Non-pigmented ciliary epithelial cell (primary cell): ENCODE measurements at regions not wholly inside any gene's neighbourhood (a gene's known extent, or its start where the extent isn't known, plus 50 kb on each side); places are given as distances from the start of the nearest gene placed in this dataset.
A peak's percentile ranks its signal among the peaks of the same experiment; 100 is the strongest.

Source experiments
- DNase-seq: peaks from one replicate; pipeline ENCODE4 v3.0.0-alpha.2; 2010; ENCODE audit warnings: low read depth

DNA sequence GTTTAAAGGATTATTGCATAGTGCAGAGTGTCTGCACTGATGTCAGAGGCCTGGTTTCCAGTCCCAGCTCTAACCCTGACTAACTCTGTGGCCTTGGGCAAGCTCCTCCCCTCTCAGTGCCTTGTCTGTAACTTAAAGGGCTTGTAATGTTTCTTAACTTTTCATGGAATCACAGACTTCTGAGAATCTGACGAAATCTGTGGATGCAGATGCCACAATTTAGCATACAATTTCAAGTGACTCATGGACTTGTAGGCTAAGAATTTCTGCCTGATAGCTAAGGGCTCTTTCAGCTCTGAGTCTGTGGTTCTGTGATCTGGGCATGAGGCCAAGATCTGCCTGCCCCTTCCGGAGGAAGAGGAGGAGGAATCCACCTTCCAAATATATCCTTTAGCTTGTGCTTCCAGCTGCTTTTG, 236.9 kb downstream of the AR start:
- peak; percentile 89 for DNase-seq

DNA sequence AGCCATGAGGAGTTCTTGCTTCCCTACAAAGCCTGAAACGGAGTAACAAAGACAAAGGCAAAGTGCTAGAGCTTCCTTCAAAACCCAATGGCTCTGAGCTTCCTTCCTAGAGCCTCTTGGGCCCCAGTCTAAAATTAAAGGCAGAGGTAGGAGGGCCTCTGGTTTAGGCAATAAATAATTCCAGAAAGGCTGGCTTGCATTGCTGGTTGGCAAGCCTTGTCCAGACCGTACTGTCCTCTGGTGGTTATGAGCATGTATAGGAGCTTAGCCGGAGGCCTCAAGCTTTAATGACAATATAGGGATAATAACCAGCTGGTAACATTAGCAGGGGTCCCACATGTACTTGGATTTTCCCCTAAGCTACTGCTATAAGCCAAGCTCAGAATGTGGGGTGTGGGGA, 237.3 kb downstream of the AR start:
- DNase-seq = no peak

DNA sequence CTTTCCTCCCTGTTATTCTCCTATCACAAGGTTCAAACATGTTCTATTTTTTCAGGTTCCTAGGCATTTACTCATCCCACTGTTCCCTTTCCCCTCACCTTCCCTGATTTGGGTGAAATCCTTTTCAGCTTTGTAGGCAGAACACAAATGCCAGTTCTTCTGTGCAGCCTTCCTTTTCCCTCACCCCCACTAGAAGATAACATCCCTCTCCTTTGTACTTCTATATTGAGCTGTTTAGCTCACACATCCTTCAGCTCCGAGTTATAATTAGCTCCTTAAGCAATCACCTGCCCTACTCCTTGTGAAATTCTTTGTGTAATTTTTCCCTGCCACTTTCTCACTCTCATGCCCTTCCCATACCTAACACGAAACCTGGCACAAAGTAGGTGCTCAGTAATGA, 240.9 kb downstream of the AR start:
- DNase-seq = no peak

DNA sequence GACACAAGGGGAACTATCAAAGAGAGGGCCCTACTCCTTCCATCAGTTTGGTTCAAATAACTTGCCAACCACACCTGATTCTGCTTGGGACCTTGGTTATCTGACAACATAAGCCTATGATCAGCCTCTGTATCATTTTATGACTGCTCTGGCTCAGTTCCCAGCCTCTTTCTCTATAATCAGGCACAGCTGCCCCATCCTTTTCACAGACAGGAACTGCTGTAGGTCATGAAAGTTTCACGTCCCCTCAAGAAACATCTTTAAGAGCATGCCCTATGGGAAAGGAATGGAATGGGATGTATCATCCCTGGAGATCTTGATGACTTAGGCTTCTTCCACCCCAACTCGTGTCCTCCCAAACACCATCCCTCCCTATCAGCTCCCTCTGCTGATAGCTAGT, 243.4 kb downstream of the AR start:
- DNase-seq = no peak

DNA sequence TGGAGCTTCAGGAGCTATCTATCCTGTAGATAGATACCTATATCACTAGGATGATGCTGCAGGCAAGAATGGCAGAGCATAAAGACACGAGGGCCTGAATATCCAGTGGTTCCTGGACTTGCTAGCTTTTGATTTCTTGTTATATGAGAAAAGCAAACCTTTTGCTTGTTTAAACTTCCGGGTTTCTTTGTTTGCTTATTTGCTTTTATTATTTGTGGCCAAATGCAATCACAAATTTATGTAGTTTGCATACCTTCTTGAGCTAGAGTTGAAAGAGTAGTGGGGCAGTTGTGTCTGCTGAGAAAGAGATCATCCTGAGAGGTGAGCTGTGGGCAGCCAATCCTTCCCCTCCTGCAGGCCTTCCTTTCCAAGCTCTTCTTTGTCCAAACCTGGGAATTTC, 245.7 kb downstream of the AR start:
- no peak for DNase-seq
